Osteocyte (in vitro differentiated cells): ENCODE measurements at regions not wholly inside any gene's neighbourhood (a gene's known extent, or its start where the extent isn't known, plus 50 kb on each side); places are given as distances from the start of the nearest gene placed in this dataset.
A peak's percentile ranks its signal among the peaks of the same experiment; 100 is the strongest.

ENCODE experiments used
- DNase-seq: peaks from one replicate; pipeline ENCODE4 v3.0.0; 2021; ENCODE audit warnings: mixed read lengths; ENCODE audit not compliant: unreplicated experiment; ENCODE audit errors: extremely low spot score
- H3K27ac Mint-ChIP-seq: one replicate; pipeline ENCODE4 v1.8.0; 2021; ENCODE audit warnings: mild to moderate bottlenecking, mixed read lengths; ENCODE audit not compliant: unreplicated experiment
- H3K27me3 Mint-ChIP-seq: one replicate; pipeline ENCODE4 v1.8.0; 2021; ENCODE audit warnings: mixed read lengths; ENCODE audit not compliant: unreplicated experiment
- H3K36me3 Mint-ChIP-seq: one replicate; pipeline ENCODE4 v1.8.0; 2021; ENCODE audit warnings: mixed read lengths; ENCODE audit not compliant: unreplicated experiment
- H3K4me1 Mint-ChIP-seq: one replicate; pipeline ENCODE4 v1.8.0; 2021; ENCODE audit warnings: mixed read lengths; ENCODE audit not compliant: unreplicated experiment
- H3K4me3 Mint-ChIP-seq: one replicate; pipeline ENCODE4 v1.8.0; 2021; ENCODE audit warnings: mild to moderate bottlenecking, moderate library complexity, mixed read lengths; ENCODE audit not compliant: unreplicated experiment
- H3K9me3 Mint-ChIP-seq: one replicate; pipeline ENCODE4 v1.8.0; 2021; ENCODE audit warnings: mixed read lengths; ENCODE audit not compliant: unreplicated experiment
- CTCF ChIP-seq: fragments of 200-600 bp; sonication (generic); IDR thresholded peaks from 2 replicates; pipeline ENCODE4 v1.5.0; 2021; ENCODE audit warnings: antibody characterized with exemption, mild to moderate bottlenecking, moderate library complexity

- no peak overlapping the region for H3K4me3 Mint-ChIP-seq
- H3K27me3 Mint-ChIP-seq: peaks cover 14% of the 10 kb centered on the region
- no peaks in the 10 kb centered on the region for H3K4me1 Mint-ChIP-seq
- no peak overlapping the region for H3K27ac Mint-ChIP-seq
- H3K36me3 Mint-ChIP-seq: no peaks in the 10 kb centered on the region
- no peaks in the 10 kb centered on the region for H3K9me3 Mint-ChIP-seq
- no peak for DNase-seq
- no peak for TF ChIP-seq CTCF
These were observed 278.0 kb downstream of the CCSER2 start for GRCh38 chr10:84606428-84606827.

DNA sequence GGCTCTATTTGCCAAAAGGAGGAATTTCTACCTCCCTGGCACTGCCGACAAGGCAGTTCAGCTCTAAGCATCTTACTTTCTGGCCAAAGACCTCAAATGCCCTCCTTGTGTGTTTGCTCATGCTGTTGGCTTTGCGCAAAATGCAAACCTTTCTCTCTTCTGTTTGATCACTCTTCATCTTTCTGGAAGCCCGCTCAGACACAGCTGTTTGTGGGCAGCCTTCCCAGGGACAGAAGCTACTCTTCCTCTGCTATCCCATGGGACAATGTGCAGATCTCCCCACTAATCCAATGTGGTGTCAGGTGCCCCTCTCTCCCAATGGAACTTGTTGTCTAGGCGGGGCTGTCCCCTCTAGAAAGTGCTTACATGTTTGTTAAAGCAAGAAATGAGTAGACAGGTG, 278.7 kb downstream of the CCSER2 start:
- H3K4me3 Mint-ChIP-seq: no peak overlapping the region
- no peaks in the 10 kb centered on the region for H3K4me1 Mint-ChIP-seq
- no peak for DNase-seq
- no peaks in the 10 kb centered on the region for H3K36me3 Mint-ChIP-seq
- H3K27me3 Mint-ChIP-seq: peaks cover 14% of the 10 kb centered on the region
- H3K9me3 Mint-ChIP-seq: no peaks in the 10 kb centered on the region
- no peak for TF ChIP-seq CTCF
- no peak overlapping the region for H3K27ac Mint-ChIP-seq

DNA sequence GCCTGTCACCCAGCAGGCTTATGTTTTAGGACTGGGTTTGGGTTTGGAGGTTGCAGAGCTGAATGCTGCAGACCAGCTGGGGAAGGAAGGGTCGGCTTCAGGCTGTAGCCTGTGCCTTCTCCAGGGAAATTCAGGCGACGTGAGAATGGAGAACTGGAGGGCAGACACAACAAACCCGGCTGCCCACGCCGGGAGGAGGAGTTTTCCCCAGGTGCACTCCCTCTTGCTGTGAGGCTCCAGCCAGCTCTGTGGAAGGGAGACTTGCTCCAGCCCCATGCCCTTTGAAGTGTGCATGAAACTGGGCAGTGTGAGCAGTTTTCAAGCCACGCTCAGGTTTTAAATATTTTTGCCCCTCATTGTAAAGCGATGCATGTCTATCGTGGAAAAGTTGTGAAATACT, 279.1 kb downstream of the CCSER2 start:
- no peak for TF ChIP-seq CTCF
- Mint-ChIP-seq H3K9me3 (no peaks in the 10 kb centered on the region), H3K4me3 (no peak overlapping the region), H3K27ac (no peak overlapping the region), H3K36me3 (no peaks in the 10 kb centered on the region), H3K4me1 (no peaks in the 10 kb centered on the region), H3K27me3 (peaks cover 14% of the 10 kb centered on the region)
- DNase-seq: no peak

DNA sequence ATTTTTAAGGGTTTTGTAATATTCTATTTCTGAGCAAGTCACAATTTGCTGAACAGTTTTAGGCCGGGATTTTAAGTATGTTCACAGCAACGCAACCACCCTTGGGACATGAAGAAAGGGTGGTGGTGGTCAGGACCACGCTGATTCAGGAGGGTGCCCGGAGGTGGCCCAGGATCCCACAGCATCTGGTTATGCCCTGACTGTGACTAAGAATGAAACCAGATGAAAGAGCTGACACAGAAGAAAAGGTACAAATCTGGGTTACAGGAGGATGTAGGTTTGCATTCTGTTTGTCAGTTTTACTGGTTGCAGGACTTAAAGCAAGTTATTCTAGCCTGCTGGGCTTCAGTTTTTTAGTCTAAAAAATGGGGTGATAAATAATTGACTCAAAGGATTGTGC, 279.7 kb downstream of the CCSER2 start:
- H3K27ac Mint-ChIP-seq: no peak overlapping the region
- no peaks in the 10 kb centered on the region for H3K36me3 Mint-ChIP-seq
- no peak overlapping the region for H3K4me3 Mint-ChIP-seq
- no peaks in the 10 kb centered on the region for H3K4me1 Mint-ChIP-seq
- no peaks in the 10 kb centered on the region for H3K9me3 Mint-ChIP-seq
- DNase-seq: no peak
- no peak for TF ChIP-seq CTCF
- peaks cover 14% of the 10 kb centered on the region for H3K27me3 Mint-ChIP-seq

DNA sequence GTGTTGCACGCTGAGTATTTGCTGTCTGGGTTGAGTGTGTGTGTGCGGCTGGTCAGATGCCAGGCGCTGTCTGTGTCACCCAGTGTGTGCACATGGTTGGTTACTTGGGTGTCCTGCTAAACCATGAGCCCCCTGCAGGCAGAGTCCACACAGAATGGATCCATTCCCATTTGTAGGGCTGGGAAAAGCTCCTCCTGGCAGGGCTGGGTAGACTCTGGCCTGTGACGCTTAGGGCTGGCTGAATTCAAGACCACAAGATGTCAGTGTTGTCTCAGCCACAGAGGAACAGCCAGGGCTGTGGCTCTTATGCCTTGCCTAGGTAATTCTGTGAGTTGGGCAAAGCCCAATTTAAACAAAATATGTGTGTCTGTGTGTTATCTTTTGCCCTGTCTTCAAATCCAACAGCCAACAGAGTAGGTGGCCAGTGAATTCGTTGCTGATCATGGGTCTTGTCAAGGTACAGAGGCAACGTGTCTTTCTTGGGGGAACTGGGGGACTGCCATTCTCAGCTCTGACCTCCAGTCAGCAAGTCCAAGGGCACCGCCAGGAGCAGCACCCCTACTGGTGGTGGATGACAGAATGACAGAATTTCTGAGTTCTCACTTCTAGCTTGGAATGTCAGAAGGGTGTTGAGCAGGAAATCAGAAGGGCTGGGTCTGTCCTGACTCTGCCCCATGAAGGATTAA, 285.1 kb downstream of the CCSER2 start:
- Mint-ChIP-seq H3K27ac (no peak overlapping the region), H3K36me3 (no peaks in the 10 kb centered on the region), H3K9me3 (no peaks in the 10 kb centered on the region), H3K4me3 (no peak overlapping the region), H3K4me1 (no peaks in the 10 kb centered on the region), H3K27me3 (peaks cover 6% of the 10 kb centered on the region)
- DNase-seq: peak; percentile 69
- peak; percentile 39 for TF ChIP-seq CTCF
